Vagina (tissue), 2 donors: ENCODE measurements at regions not wholly inside any gene's neighbourhood (a gene's known extent, or its start where the extent isn't known, plus 50 kb on each side); places are given as distances from the start of the nearest gene placed in this dataset.

Experiments
- DNase-seq, 2 donors: peaks; one replicate each; pipeline ENCODE4 v3.0.0-alpha.2; 2017; ENCODE audit errors: extremely low spot score in 2 of 2
- H3K27ac ChIP-seq: fragments of 200-600 bp; sonication (generic); one replicate; pipeline ENCODE4 v1.5.1; 2019
- H3K27me3 ChIP-seq: fragments of 200-600 bp; sonication (generic); one replicate; pipeline ENCODE4 v1.5.1; 2019
- H3K36me3 ChIP-seq, 2 donors: fragments of 200-600 bp; sonication (generic); one replicate each; pipeline ENCODE4 v1.5.1; 2017 to 2019
- H3K4me1 ChIP-seq: fragments of 200-600 bp; sonication (generic); one replicate; pipeline ENCODE4 v1.5.1; 2019
- H3K4me3 ChIP-seq, 2 donors: fragments of 200-600 bp; sonication (generic); 1 replicate in 1 of 2; 2 replicates in 1 of 2; pipeline ENCODE4 v1.5.1; 2016 to 2019
- H3K9me3 ChIP-seq: fragments of 200-600 bp; sonication (generic); one replicate; pipeline ENCODE4 v1.5.1; 2019
- CTCF ChIP-seq, 3 experiments: fragments of 450-650 bp in 2 of 3; fragments of 200-600 bp in 1 of 3; sonication (generic) in 1 of 3; IDR thresholded peaks; one replicate each; pipeline ENCODE4 v1.5.1; 2017 to 2019; ENCODE audit warnings: antibody characterized with exemption in 3 of 3, mild to moderate bottlenecking in 2 of 3, moderate library complexity in 2 of 3
- POLR2A ChIP-seq, 2 donors: fragments of 450-650 bp; IDR thresholded peaks; one replicate each; pipeline ENCODE4 v1.6.1; 2017; ENCODE audit warnings: antibody characterized with exemption in 2 of 2, mild to moderate bottlenecking in 2 of 2, moderate library complexity in 2 of 2
- POLR2AphosphoS5 ChIP-seq, 2 donors: sonication (generic); formaldehyde crosslinking; IDR thresholded peaks; one replicate each; pipeline ENCODE4 v1.9.0; 2017; ENCODE audit warnings: antibody characterized with exemption in 2 of 2, mild to moderate bottlenecking in 2 of 2, low read depth in 1 of 2; ENCODE audit not compliant: insufficient read depth in 1 of 2
- intact Hi-C: fragments of 100-400 bp; cut with DNase I; formaldehyde crosslinking; loops from one replicate; pipeline ENCODE4 v1.15.1; 2023

GRCh38 chr9:85156652-85157051 is 487.1 kb downstream of the NTRK2 start:
- Histone ChIP-seq H3K4me1 (no peaks in the 10 kb centered on the region), H3K27me3 (no peaks in the 10 kb centered on the region), H3K27ac (no peak overlapping the region), H3K36me3 (no peaks in the 10 kb centered on the region), H3K4me3 (no peak overlapping the region), H3K9me3 (no peaks in the 10 kb centered on the region)
- DNase-seq = no peak
- no peak for TF ChIP-seq CTCF (IDR thresholded peaks at IDR 0.05)
- no peak for TF ChIP-seq POLR2A (IDR thresholded peaks at IDR 0.05)
- no peak for TF ChIP-seq POLR2AphosphoS5 (IDR thresholded peaks at IDR 0.05; ENCODE audit: insufficient read depth in 1 of 2, low read depth in 1 of 2)
- intact Hi-C loops = no loop called here

GRCh38 chr9:85155352-85155751 is 485.8 kb downstream of the NTRK2 start:
- DNase-seq = no peak
- no peak for TF ChIP-seq POLR2AphosphoS5 (IDR thresholded peaks at IDR 0.05; ENCODE audit: insufficient read depth in 1 of 2, low read depth in 1 of 2)
- no peaks in the 10 kb centered on the region for H3K9me3 ChIP-seq
- H3K4me1 ChIP-seq = no peaks in the 10 kb centered on the region
- H3K4me3 ChIP-seq = no peak overlapping the region
- intact Hi-C loops = no loop called here
- no peaks in the 10 kb centered on the region for H3K27me3 ChIP-seq
- H3K27ac ChIP-seq = no peak overlapping the region
- no peaks in the 10 kb centered on the region for H3K36me3 ChIP-seq

GRCh38 chr9:85151741-85152140 is 482.2 kb downstream of the NTRK2 start:
- no peaks in the 10 kb centered on the region for H3K9me3 ChIP-seq
- no peak overlapping the region for H3K27ac ChIP-seq
- no peak for DNase-seq
- H3K36me3 ChIP-seq = no peaks in the 10 kb centered on the region
- intact Hi-C loops = no loop called here
- no peak overlapping the region for H3K4me3 ChIP-seq
- H3K27me3 ChIP-seq = no peaks in the 10 kb centered on the region
- H3K4me1 ChIP-seq = no peaks in the 10 kb centered on the region
- no peak for TF ChIP-seq POLR2A (IDR thresholded peaks at IDR 0.05)
- no peak for TF ChIP-seq CTCF (IDR thresholded peaks at IDR 0.05)
- no peak for TF ChIP-seq POLR2AphosphoS5 (IDR thresholded peaks at IDR 0.05; ENCODE audit: insufficient read depth in 1 of 2, low read depth in 1 of 2)

- Histone ChIP-seq H3K9me3 (no peaks in the 10 kb centered on the region), H3K27me3 (no peaks in the 10 kb centered on the region), H3K4me3 (no peak overlapping the region), H3K4me1 (no peaks in the 10 kb centered on the region), H3K36me3 (no peaks in the 10 kb centered on the region), H3K27ac (no peak overlapping the region)
- intact Hi-C loops = no loop called here
- TF ChIP-seq POLR2A (IDR thresholded peaks at IDR 0.05) = no peak
- no peak for TF ChIP-seq POLR2AphosphoS5 (IDR thresholded peaks at IDR 0.05; ENCODE audit: insufficient read depth in 1 of 2, low read depth in 1 of 2)
- no peak for TF ChIP-seq CTCF (IDR thresholded peaks at IDR 0.05)
- no peak for DNase-seq
These were observed 481.6 kb downstream of the NTRK2 start for GRCh38 chr9:85151162-85151561.

GRCh38 chr9:85147046-85147640 is 477.6 kb downstream of the NTRK2 start:
- peaks cover 8% of the 10 kb centered on the region for H3K4me1 ChIP-seq
- intact Hi-C loops = no loop called here
- H3K27me3 ChIP-seq = no peaks in the 10 kb centered on the region
- TF ChIP-seq POLR2AphosphoS5 (IDR thresholded peaks at IDR 0.05; ENCODE audit: insufficient read depth in 1 of 2, low read depth in 1 of 2) = no peak
- no peak for TF ChIP-seq POLR2A (IDR thresholded peaks at IDR 0.05)
- no peak for TF ChIP-seq CTCF (IDR thresholded peaks at IDR 0.05)
- no peak for DNase-seq
- H3K4me3 ChIP-seq = no peak overlapping the region
- no peak overlapping the region for H3K27ac ChIP-seq
- H3K36me3 ChIP-seq = no peaks in the 10 kb centered on the region
- no peaks in the 10 kb centered on the region for H3K9me3 ChIP-seq
